Epidermal melanocyte (primary cell): ENCODE measurements at regions not wholly inside any gene's neighbourhood (a gene's known extent, or its start where the extent isn't known, plus 50 kb on each side); places are given as distances from the start of the nearest gene placed in this dataset.

Source experiments
- DNase-seq: peaks from one replicate; pipeline ENCODE4 v3.0.0; 2011; ENCODE audit warnings: low spot score; ENCODE audit not compliant: insufficient read length

DNA sequence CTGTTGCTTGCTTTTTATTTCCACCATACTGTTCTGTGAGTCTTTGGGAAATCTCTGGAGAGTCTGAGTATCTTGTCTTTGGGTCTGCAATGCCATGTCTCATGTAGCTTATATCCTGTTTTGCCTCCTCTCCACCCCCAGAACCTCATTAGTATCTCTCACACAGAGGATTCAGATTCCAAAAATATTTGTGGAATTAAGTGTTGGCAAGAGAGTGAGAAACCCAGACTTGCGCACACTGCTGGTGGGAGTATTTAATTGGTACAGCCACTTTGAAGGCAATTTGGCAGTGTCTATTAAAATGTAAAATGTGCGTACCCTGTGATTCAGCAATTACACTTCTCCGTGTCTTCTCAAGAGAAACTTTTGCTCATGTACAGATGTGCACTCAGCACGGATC, 68.6 kb downstream of the ZNF621 start:
- no peak for DNase-seq

DNA sequence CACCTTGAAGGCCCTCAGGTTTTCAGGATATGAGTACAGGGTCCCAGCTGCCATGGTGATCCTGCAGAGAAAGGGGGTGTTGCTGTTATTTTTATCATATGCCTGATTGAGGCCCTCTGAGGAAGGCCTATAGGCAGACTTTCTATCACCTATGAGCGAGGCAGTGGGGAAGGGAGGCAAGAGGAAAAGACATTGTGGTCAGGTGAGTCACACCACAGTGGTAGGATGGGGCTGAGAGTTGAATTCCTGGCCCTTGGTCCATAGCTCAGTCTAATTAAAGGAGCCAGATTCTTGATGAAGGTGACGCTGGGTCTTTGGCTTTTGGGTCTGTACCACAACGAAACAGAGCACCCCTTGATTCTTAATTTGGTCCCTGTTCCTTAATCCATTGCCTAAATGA, 72.7 kb downstream of the ZNF621 start:
- DNase-seq, result no peak

- no peak for DNase-seq
Measured at GRCh38 chr3:40598338-40598737, 73.6 kb downstream of the ZNF621 start.

DNA sequence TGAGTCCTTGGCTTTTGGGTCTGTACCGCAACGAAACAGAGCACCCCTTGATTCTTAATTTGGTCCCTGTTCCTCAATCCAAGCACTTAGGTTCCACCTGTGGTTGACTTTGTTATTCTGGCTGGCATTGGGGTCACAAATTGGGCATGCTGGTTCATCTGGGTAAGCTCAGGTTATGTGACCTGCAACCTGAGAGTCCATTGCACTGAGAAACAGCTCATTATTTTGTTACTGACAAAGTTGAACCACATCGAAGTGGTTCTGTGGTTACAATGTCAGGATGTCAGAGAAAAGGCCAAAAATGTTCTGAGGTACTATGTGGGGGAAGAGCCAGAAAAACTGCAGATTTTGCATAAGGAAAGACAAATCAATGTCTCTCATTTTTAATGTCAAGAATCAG, 74.2 kb downstream of the ZNF621 start:
- DNase-seq, result no peak

DNA sequence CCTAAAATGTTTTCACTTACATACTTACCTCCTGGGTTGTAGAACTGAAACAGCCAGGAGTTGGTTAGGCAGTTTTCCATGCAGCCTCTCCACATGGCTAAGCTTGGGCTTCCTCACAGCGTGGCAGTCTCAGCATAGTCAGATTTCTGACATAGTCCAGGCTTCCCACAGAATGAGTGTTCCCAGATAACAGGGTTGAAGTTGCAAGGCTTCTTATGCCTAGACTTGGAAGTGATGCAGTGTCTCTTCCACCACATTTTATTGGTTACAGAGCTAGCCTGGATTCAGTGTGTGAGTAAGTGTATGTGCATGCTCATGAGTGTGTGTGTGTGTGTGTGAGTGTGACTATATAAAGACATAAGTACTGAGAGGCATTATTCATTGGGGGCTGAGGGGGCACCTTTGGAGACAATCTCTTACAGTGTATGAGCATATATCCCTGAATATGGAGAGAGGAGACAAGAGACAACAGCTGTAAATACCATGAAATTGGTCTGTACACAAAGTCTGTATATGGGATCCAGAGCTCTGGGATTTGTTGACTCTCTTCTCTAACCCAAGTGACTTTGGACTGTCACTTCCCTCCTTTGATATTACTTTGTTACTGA, 78.1 kb downstream of the ZNF621 start:
- DNase-seq, result no peak

GRCh38 chr3:40605960-40606359, 81.2 kb downstream of the ZNF621 start:
- DNase-seq, result no peak

- DNase-seq, result no peak
Measured at GRCh38 chr3:40608091-40608490, 83.3 kb downstream of the ZNF621 start.

DNA sequence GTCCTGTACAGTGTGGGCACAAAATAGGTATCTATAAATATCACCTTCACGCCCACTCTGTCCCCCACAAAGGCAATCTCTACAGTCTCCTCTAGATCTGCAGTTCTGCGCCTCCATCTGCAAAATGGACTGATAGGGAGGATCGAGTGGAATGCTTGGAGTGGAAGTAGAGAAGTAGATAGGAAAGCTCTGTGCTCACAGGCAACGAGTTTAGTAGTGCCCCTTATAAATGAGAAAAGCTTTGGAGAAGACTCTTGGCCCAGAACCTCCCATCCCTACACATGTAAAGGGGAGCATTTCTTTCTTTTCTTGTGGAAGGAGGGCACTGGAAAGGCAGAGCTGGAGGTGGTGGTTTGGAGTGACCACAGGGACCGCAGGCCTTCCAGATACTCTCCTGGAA, 88.5 kb downstream of the ZNF621 start:
- DNase-seq, result no peak

GRCh38 chr3:40615110-40615915, 90.6 kb downstream of the ZNF621 start:
- DNase-seq, result no peak

DNA sequence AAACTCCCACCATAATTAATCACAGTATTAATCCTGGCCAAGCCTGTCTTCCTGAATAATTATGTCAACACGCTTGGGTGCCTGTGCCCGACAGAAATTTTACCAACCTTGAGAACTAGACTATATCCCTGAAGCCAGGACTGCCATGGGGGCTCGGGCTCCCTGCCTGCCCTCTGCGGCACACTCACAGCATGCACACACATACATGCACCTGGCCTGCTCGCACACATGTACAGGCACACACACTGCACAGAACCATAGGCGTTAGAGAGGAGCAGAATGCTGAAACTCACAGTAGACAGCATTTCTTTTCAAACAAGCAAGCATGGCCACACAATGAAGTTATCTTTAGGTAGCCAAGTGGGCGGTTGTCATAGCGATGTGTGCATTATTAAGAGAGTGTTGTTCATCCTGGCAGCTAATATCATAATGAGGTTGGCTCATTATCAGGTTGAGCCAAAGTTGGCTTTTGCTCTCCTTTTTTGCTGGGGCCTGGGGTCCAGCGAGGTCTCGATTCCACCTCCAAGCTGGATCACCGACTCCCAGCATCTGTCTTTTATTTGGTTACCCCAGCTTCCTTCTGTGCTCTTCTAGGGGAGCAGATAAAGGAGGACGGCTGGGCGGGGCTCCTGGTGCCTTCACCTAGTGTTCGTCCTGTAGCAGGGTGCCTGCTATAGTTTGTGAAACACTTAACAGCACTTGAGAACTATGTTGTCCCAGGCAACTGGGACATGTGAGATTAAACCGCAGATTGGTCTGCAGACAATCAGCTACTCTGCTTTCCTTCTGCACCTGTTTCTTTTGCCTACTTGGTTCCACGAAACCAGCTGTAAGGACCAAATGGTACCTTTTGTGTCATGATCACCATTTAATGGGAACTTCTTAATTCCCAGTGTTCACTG, 91.4 kb downstream of the ZNF621 start:
- DNase-seq, result no peak

DNA sequence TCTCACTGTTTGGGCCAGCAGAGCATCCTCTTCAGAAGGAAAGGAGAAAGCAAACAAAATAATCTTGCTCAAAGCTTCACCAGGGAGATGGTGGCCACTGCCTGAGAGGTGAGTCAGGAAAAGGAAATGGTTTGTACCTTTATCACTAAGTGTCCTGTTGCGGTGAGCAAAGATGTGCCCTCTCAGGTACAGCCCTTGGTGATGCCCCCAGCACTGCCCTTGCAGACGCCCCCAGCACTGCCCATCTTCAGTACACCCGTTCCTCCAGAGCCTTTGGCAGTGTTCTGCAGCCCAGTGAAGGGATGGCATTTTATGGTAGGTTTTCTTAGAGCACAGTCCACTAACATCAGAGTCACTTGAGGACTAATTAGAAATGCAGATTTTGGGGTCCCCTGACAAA, 92.3 kb downstream of the ZNF621 start:
- DNase-seq, result no peak

- DNase-seq, result no peak
Measured at GRCh38 chr3:40618158-40618557, 93.4 kb downstream of the ZNF621 start.

DNA sequence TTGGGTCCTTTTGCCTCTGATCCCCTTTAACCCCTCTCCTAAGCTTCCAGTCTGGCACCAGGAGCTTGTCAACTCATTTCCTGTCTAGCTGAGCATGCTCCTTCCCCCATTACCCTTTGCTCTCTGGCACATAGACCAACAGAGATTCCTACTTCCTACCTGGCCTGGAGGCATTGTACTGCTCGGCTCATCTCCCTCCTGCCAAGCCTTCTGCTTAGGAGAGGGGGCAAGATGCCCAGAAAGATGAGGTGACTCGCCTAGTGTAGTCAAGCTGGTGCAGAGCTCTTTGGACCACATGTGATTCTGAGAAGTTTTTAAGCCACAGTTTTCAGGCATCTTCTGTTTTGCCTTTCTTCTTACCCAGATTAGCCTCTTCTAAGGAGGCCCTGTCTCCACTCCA, 95.4 kb downstream of the ZNF621 start:
- DNase-seq, result no peak

DNA sequence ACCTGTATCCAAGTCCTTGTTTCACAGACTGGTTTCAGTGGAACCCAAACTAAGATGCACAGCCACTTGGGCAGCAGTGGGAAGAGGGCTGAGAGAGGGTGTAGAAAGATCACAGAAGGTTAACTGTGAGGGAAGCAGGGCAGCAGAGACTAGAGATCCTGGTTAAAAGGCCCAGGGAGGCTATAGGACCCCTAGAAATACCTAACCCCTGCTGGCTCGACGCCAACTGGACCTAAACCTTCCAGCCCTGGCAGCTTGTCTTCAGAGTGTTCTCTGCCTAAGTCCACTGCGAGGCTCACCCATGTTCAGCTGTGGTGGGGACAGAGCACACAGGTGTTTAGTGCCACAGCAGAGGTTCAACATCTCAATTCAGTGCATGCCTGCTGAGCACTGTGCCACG, 96.5 kb downstream of the ZNF621 start:
- no peak for DNase-seq

- no peak for DNase-seq
Measured at GRCh38 chr3:40623567-40623966, 98.8 kb downstream of the ZNF621 start.

DNA sequence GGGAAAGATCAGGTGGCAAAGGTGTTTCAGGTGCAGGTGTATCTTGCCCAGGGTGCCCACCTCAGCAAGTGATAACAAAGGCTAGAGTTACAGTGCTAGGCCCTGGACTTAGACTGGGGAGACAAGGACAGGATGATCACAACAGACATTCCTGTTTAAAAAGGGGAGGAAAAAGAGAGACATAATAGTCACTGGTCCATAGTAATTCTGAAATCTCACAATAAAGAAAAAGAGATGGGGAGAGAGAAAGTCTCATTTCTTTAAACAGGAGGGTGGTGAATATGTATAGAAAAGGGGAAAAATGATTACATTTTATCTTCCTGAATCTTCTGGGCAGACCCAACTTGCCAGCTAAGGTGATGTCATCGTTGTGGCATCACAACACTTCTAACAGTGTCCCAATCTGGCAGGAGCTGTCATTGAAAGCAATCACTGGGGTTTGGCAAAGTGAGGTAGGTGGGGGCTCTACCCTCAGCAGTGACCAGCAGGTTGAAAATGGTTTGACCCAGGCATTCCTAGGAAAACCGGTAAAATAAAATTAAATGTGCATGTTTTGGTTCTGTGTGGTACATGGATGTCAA, 99.5 kb downstream of the ZNF621 start:
- DNase-seq, result no peak

GRCh38 chr3:40627095-40627494, 102.3 kb downstream of the ZNF621 start:
- no peak for DNase-seq

DNA sequence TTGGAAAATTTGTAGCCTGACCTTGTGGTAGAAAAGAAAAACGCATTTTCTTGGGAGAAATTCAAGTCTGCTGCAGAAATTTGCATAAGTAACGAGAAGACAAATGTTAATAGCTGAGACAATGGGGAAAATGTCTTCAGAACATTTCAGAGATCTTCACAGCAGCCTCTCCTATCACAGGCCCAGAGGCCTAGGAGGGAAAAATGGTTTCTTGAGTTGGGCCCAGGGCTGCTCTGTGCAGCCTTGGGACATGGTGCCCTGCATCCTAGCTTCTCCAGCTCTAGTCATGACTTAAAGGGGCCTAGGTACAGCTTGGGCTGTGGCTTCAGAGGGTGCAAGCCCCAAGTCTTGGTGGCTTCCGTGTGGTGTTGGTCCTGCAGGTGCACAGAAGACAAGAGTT, 104.2 kb downstream of the ZNF621 start:
- DNase-seq, result no peak

GRCh38 chr3:40631341-40631995, 106.7 kb downstream of the ZNF621 start:
- DNase-seq, result no peak

GRCh38 chr3:40637906-40638305, 113.1 kb downstream of the ZNF621 start:
- no peak for DNase-seq

DNA sequence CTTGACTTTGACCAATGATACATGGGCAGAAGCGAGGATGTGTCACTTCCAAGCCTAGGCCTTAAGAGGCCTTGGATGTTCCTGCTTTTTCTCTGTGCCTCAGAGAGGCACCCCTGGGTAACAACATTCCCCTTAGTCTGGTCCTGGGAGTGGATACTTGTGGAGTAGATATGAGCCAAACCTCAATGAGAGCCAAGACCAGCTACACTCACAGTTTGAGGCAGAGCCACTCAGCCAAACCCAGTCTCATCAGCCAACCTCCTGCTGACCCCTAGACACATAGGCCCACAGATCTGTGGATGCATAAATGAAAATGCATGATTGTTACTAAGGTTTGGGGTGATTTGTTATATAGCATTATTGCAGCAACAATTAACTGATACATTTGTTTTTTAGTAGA, 114.2 kb downstream of the ZNF621 start:
- DNase-seq, result no peak
